H9 (cell line): ENCODE measurements at regions not wholly inside any gene's neighbourhood (a gene's known extent, or its start where the extent isn't known, plus 50 kb on each side); places are given as distances from the start of the nearest gene placed in this dataset.

Source experiments
- DNase-seq: peaks from one replicate; pipeline ENCODE4 v3.0.0-alpha.2; 2017
- H2AFZ ChIP-seq: one replicate; pipeline ENCODE4 v1.6.1; 2013; ENCODE audit warnings: mild to moderate bottlenecking, low read length, control low read depth, moderate library complexity
- H2AK5ac ChIP-seq: 2 replicates; pipeline ENCODE4 v1.6.1; 2013; ENCODE audit warnings: low read length, control low read depth, mixed read lengths; ENCODE audit not compliant: insufficient read length
- H2BK120ac ChIP-seq: one replicate; pipeline ENCODE4 v1.6.1; 2013; ENCODE audit warnings: low read depth, mild to moderate bottlenecking, low read length, control low read depth, inconsistent platforms; ENCODE audit not compliant: poor library complexity, severe bottlenecking
- H2BK12ac ChIP-seq: 2 replicates; pipeline ENCODE4 v1.6.1; 2013; ENCODE audit warnings: low read length, control low read depth, mixed read lengths, low read depth; ENCODE audit not compliant: insufficient read length
- H2BK15ac ChIP-seq: 2 replicates; pipeline ENCODE4 v1.6.1; 2013; ENCODE audit warnings: low read depth, low read length, control low read depth
- H2BK20ac ChIP-seq: one replicate; pipeline ENCODE4 v1.6.1; 2013; ENCODE audit warnings: low read depth, mild to moderate bottlenecking, low read length, control low read depth, inconsistent platforms; ENCODE audit not compliant: poor library complexity, severe bottlenecking
- H2BK5ac ChIP-seq: 2 replicates; pipeline ENCODE4 v1.6.1; 2013; ENCODE audit warnings: low read length, control low read depth, mixed read lengths; ENCODE audit not compliant: insufficient read length
- H3K14ac ChIP-seq: 2 replicates; pipeline ENCODE4 v1.6.1; 2013; ENCODE audit warnings: low read length, control low read depth; ENCODE audit not compliant: insufficient read depth
- H3K18ac ChIP-seq: 2 replicates; pipeline ENCODE4 v1.6.1; 2013; ENCODE audit warnings: low read depth, mild to moderate bottlenecking, mixed read lengths, low read length, control low read depth; ENCODE audit not compliant: insufficient read length
- H3K23ac ChIP-seq: 2 replicates; pipeline ENCODE4 v1.6.1; 2013; ENCODE audit warnings: low read length, control low read depth, mixed read lengths, low read depth; ENCODE audit not compliant: insufficient read length
- H3K23me2 ChIP-seq: 2 replicates; pipeline ENCODE4 v1.6.1; 2013; ENCODE audit warnings: low read depth, mild to moderate bottlenecking, mixed read lengths, low read length, control low read depth; ENCODE audit not compliant: insufficient read length, poor library complexity, severe bottlenecking
- H3K27ac ChIP-seq: 2 replicates; pipeline ENCODE4 v1.5.1; 2013; ENCODE audit warnings: low read length, control low read depth, mixed read lengths, low read depth; ENCODE audit not compliant: insufficient read length
- H3K27me3 ChIP-seq: 2 replicates; pipeline ENCODE4 v1.6.1; 2013; ENCODE audit warnings: low read length, control low read depth, inconsistent platforms; ENCODE audit not compliant: insufficient read depth
- H3K4ac ChIP-seq: 2 replicates; pipeline ENCODE4 v1.6.1; 2013; ENCODE audit warnings: low read depth, mild to moderate bottlenecking, control low read depth, inconsistent platforms, low read length, moderate library complexity
- H3K4me1 ChIP-seq: 2 replicates; pipeline ENCODE4 v1.6.1; 2013; ENCODE audit warnings: low read length, control low read depth, inconsistent platforms; ENCODE audit not compliant: insufficient read depth
- H3K4me2 ChIP-seq: 2 replicates; pipeline ENCODE4 v1.6.1; 2013; ENCODE audit warnings: low read length, control low read depth, mixed read lengths; ENCODE audit not compliant: insufficient read length, insufficient read depth
- H3K56ac ChIP-seq: 2 replicates; pipeline ENCODE4 v1.6.1; 2013; ENCODE audit warnings: low read depth, mild to moderate bottlenecking, mixed read lengths, low read length, control low read depth; ENCODE audit not compliant: insufficient read length
- H3K79me1 ChIP-seq: 2 replicates; pipeline ENCODE4 v1.6.1; 2013; ENCODE audit warnings: low read depth, mild to moderate bottlenecking, moderate library complexity, low read length, control low read depth, inconsistent platforms; ENCODE audit not compliant: insufficient read depth, poor library complexity, severe bottlenecking
- H3K79me2 ChIP-seq: 2 replicates; pipeline ENCODE4 v1.6.1; 2013; ENCODE audit warnings: low read length, control low read depth, inconsistent platforms; ENCODE audit not compliant: insufficient read depth
- H3K9ac ChIP-seq: 2 replicates; pipeline ENCODE4 v1.6.1; 2013; ENCODE audit warnings: low read length, control low read depth, mixed read lengths; ENCODE audit not compliant: insufficient read length; ENCODE audit errors: extremely low read depth
- H3K9me3 ChIP-seq: one replicate; pipeline ENCODE4 v1.6.1; 2013; ENCODE audit warnings: low read depth, low read length, inconsistent platforms; ENCODE audit not compliant: control insufficient read depth
- H3T11ph ChIP-seq: one replicate; pipeline ENCODE4 v1.6.1; 2013; ENCODE audit warnings: mild to moderate bottlenecking, low read length, control low read depth, inconsistent platforms
- H4K20me1 ChIP-seq: one replicate; pipeline ENCODE4 v1.6.1; 2013; ENCODE audit not compliant: control insufficient read depth, insufficient read length, insufficient read depth
- H4K5ac ChIP-seq: 2 replicates; pipeline ENCODE4 v1.6.1; 2013; ENCODE audit warnings: low read depth, mild to moderate bottlenecking, mixed read lengths, low read length, control low read depth; ENCODE audit not compliant: insufficient read length
- H4K8ac ChIP-seq: replicated peaks from 2 replicates; pipeline ENCODE4 v1.6.1; 2013; ENCODE audit warnings: low read length, control low read depth, mixed read lengths, low read depth; ENCODE audit not compliant: insufficient read length
- H4K91ac ChIP-seq: 2 replicates; pipeline ENCODE4 v1.6.1; 2013; ENCODE audit warnings: low read depth, mild to moderate bottlenecking, moderate library complexity, mixed read lengths, low read length, control low read depth; ENCODE audit not compliant: insufficient read length
- H3K27ac Mint-ChIP-seq, 3 experiments: 2 replicates in 2 of 3; 3 replicates in 1 of 3; pipeline ENCODE4 v1.8.0; 2020 to 2021; ENCODE audit warnings: mixed read lengths in 3 of 3, mild to moderate bottlenecking in 1 of 3, moderate library complexity in 1 of 3
- H3K27me3 Mint-ChIP-seq: 2 replicates; pipeline ENCODE4 v1.8.0; 2021; ENCODE audit warnings: low read depth, mild to moderate bottlenecking, moderate library complexity, mixed read lengths
- H3K36me3 Mint-ChIP-seq, 3 experiments: 2 replicates in 2 of 3; 3 replicates in 1 of 3; pipeline ENCODE4 v1.8.0; 2020 to 2021; ENCODE audit warnings: low read depth in 3 of 3, mixed read lengths in 3 of 3; ENCODE audit not compliant: insufficient read depth in 1 of 3
- H3K4me1 Mint-ChIP-seq, 2 experiments: 2 replicates each; pipeline ENCODE4 v1.8.0; 2020; ENCODE audit warnings: mixed read lengths in 2 of 2
- H3K4me3 Mint-ChIP-seq, 2 experiments: 2 replicates in 1 of 2; 3 replicates in 1 of 2; pipeline ENCODE4 v1.8.0; 2020 to 2021; ENCODE audit warnings: mild to moderate bottlenecking in 2 of 2, mixed read lengths in 2 of 2, moderate library complexity in 1 of 2
- H3K9me3 Mint-ChIP-seq, 2 experiments: 2 replicates in 1 of 2; 3 replicates in 1 of 2; pipeline ENCODE4 v1.8.0; 2020; ENCODE audit warnings: mild to moderate bottlenecking in 2 of 2, mixed read lengths in 2 of 2, moderate library complexity in 1 of 2
- CTCF ChIP-seq: fragments of 200-600 bp; sonication (generic); conservative IDR thresholded peaks from 3 replicates; pipeline ENCODE4 v1.8.0; 2021; ENCODE audit warnings: antibody characterized with exemption, mild to moderate bottlenecking
- WGBS: extraction: QIAGEN DNeasy Blood & Tissue Kit; methylation state at CpG from one replicate; pipeline ENCODE4 v1.1.7; 2013; ENCODE audit warnings: missing lambda C conversion rate, low lambda C conversion rate, mixed read lengths; ENCODE audit not compliant: insufficient read length; ENCODE audit errors: extremely low coverage; 5-methylcytosine and 5-hydroxymethylcytosine counted together

GRCh38 chr9:86766511-86766910 is 180.8 kb downstream of the GAS1 start:
- H3K14ac ChIP-seq: no peak overlapping the region
- no peak overlapping the region for H2AK5ac ChIP-seq
- no peak overlapping the region for H3T11ph ChIP-seq
- H2BK5ac ChIP-seq: no peak overlapping the region
- H3K18ac ChIP-seq: no peak overlapping the region
- no peak overlapping the region for H4K5ac ChIP-seq
- H3K79me2 ChIP-seq: no peaks in the 10 kb centered on the region
- H2BK20ac ChIP-seq: no peak overlapping the region
- no peak overlapping the region for H3K56ac ChIP-seq
- H2BK15ac ChIP-seq: no peak overlapping the region
- no CpG with 5 or more reads among the region's 6 CpGs for WGBS
- H3K4me2 ChIP-seq: no peak overlapping the region
- H3K27ac ChIP-seq: no peak overlapping the region
- TF ChIP-seq CTCF: no peak
- no peak overlapping the region for H4K8ac ChIP-seq
- no peak overlapping the region for H3K4ac ChIP-seq
- Mint-ChIP-seq H3K4me1 (peaks cover 5 to 8% of the 10 kb centered on the region in 2 experiments), H3K27me3 (peaks cover 2% of the 10 kb centered on the region; the same call in 1 of the 2 replicates), H3K4me3 (no peak overlapping the region), H3K9me3 (no peaks in the 10 kb centered on the region; a peak in 1 of 5 replicates), H3K27ac (no peak overlapping the region), H3K36me3 (no peaks in the 10 kb centered on the region)
- H4K20me1 ChIP-seq: no peaks in the 10 kb centered on the region
- no peaks in the 10 kb centered on the region for H3K9me3 ChIP-seq
- no peak for DNase-seq
- no peak overlapping the region for H3K9ac ChIP-seq
- no peak overlapping the region for H2AFZ ChIP-seq
- no peak overlapping the region for H2BK12ac ChIP-seq
- H3K23ac ChIP-seq: no peak overlapping the region
- H3K23me2 ChIP-seq: no peaks in the 10 kb centered on the region
- H2BK120ac ChIP-seq: no peak overlapping the region
- H3K27me3 ChIP-seq: no peaks in the 10 kb centered on the region
- no peak overlapping the region for H4K91ac ChIP-seq
- H3K79me1 ChIP-seq: no peaks in the 10 kb centered on the region
- H3K4me1 ChIP-seq: no peaks in the 10 kb centered on the region; the same call in 1 of the 2 replicates
